Hematopoietic multipotent progenitor cell treated with erythropoietin and hydrocortisone succinate and interleukin-3 and kit ligand, for 4 days (in vitro differentiated cells): ENCODE measurements at regions not wholly inside any gene's neighbourhood (a gene's known extent, or its start where the extent isn't known, plus 50 kb on each side); places are given as distances from the start of the nearest gene placed in this dataset.

Experiments
- DNase-seq: peaks from one replicate; pipeline ENCODE4 v3.0.0-alpha.2; 2015

DNA sequence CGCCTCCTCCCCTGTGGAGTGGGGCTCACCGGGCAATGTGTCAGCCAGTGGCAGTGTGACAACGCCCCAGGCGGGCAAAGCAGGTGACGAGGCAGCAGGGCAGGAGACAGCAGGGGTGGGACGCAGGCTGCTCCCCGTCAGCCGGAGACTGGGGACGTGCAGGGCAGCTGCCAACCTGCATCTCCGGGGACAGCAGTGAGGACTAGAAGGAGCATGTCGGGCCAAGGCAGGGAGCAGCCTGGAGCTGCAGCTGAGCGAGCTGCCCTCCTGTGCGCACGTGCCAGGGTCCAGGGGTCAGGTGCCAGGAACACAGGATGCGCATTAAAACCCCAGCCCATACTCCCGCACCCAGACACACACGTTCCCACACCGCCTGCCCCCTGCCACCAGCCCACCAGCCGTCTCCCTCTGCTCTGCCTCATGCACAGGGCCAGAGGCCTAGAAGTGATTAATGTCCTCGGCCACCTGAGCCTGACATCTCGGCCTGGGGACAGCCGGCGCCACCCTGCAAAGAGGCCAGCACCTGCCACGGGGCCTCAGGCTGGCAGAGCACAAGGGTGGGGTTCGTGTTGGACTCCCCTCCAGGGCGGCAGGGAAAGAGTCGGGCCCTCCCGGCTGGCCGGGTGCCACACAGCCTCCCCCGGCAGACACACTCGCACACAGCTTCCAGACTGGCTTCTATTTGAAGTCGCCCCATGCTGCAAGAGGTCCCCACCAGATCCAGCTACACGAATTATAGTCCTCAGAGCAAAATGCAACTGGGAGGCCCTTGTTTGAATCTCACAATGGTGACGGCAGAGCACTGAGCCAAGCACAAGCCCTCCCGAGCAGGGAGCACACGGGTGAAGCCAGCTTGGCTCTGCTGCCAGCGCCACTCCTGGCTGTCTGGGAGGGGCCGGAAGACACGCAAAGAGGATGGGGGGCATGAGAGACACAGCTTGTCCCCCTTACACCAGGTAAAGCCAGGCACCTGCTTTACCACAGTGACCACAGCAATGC lies 90.4 kb downstream of the RBFOX3 start:
- DNase-seq: no peak

- DNase-seq: no peak
Measured at GRCh38 chr17:79519601-79520000, 91.2 kb downstream of the RBFOX3 start.

- DNase-seq: no peak
Measured at GRCh38 chr17:79518585-79519523, 92.0 kb downstream of the RBFOX3 start.

DNA sequence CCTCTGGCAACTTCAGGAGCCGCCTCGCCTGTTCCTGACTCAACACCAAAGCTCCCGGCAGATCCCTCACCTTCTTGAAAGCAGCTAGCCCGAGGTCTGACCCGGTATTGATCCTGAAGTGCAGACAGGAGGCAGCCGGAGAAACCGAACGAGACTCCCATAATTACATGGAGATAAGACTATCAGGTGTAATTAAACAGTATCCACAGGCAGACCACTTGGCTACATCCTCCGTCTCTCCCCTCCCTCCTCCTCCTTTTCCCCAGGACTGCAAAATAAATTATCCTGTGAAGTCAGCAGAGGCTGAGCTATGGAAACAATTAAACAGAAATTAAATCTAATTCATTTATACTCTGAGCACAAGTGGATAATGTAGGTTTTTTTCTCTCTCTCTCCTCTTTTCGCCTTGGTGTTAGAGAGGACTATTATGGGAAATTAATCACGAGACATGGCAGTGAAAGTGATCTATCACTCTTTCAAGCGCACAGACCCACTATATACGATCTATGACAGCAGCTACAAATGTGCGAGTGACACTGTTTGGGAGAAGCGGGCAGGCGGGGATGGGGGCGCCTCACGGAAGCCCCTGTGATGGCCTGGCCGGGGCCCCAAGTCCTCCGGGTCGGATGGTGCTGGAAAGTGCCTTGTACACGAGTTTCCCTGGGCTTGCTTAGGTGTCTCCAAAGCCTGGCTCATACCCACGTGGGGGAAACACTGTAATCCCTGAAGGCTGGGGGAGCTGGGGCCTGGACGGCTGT lies 92.8 kb downstream of the RBFOX3 start:
- no peak for DNase-seq

- no peak for DNase-seq
Measured at GRCh38 chr17:79515646-79516571, 94.9 kb downstream of the RBFOX3 start.

DNA sequence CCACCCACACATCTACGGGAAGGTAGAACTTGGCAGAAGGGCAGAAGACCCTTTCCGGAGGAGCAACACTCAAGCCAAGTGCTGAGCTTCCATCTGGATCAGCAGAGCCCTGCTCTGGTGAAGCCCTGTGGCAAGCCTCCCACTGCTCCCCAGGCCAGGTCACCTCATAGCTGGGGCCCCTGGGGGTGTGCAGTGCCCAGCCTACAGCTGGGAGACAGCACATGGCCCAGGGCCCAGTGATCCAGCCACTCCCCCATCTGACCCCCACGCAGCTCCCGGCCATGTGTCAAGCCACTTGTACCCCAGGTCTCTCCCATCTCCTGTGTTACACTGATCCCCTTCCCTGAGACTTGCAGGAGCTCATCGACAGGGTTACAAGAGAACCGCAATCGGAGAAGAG lies 95.7 kb downstream of the RBFOX3 start:
- DNase-seq: no peak

GRCh38 chr17:79513820-79514535 lies 96.9 kb downstream of the RBFOX3 start:
- DNase-seq: no peak

DNA sequence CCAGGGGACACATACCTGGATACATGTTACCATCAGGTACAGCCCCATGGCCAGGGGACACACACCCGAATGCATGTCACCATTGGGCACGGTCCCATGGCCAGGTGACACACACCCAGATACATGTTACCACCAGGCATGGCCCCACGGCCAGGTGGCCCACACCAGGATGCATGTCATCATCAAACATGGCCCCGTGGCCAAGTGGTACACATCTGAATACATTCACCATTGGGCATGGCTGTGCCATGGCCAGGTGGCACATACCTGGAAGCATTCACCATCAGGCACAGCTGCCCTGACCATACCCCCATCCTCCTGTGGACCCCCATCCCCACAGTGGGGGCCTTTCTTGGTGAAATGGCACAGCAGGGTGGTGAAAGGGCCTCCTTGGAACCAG lies 97.6 kb downstream of the RBFOX3 start:
- DNase-seq: no peak

GRCh38 chr17:79511471-79511870 lies 99.4 kb downstream of the RBFOX3 start:
- DNase-seq: no peak

DNA sequence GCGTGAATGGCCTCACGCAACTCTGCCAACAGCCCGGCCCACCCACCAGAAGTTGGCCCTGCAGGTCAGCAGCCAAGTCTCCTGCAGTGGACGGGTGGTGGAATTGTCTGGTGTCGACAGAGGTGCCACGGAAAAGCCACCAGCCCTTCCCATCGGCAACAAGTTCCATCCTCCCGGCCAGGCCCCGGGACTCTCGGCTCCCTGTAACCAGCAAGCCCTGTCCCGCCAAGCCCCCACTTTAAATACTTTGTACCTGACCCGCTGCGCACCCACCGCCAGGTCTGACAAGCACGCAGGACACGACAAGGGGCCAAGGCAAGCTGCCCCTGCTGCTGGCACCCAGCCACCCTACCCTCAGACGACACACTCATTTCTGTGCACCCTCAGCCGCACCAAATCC lies 100.8 kb downstream of the RBFOX3 start:
- DNase-seq: no peak

DNA sequence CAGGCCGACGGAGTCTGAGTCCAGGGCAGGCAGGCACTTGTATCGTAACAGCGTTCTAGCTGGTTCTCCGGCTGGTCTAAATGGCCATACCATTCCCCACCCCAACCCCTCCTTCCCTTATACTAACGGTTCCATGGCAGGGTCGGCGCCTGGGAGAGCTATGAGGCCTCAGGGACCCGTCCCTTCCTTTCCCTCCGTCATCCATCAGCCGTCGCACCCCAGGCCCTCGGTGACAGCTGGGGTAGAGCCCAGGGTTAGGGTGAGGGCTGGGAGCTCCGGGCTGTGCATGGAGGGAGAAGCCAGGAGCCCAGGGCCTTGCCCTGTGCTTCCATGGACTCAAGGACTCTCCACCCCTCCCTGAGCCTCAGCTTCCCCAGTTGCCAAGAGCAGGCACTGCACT lies 101.4 kb downstream of the RBFOX3 start:
- no peak for DNase-seq

GRCh38 chr17:79509008-79509407 lies 101.8 kb downstream of the RBFOX3 start:
- no peak for DNase-seq

DNA sequence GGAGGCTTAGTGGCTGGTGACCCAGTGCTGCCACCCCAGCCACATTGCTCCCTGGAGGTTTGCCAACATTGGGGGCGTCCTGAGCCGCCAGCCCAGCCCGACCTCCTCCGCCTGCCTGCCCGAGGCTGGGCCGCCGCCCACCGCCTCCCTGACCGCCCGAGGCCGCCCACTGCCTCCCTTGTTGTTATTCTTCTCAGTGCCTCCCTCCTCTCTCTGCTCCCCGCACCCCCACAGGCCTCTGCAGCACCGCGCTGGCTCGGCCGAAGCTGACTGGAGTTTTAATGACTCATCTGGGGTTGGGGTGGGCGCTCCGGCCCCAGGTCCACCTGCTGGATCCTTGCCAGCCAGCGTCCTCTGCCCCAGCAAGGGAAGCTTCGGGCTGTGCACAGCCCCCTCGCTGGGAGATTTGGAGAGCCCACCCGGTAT lies 102.5 kb downstream of the RBFOX3 start:
- no peak for DNase-seq

- no peak for DNase-seq
Measured at GRCh38 chr17:79506955-79507354, 103.9 kb downstream of the RBFOX3 start.

- DNase-seq: no peak
Measured at GRCh38 chr17:79506150-79506870, 104.5 kb downstream of the RBFOX3 start.

DNA sequence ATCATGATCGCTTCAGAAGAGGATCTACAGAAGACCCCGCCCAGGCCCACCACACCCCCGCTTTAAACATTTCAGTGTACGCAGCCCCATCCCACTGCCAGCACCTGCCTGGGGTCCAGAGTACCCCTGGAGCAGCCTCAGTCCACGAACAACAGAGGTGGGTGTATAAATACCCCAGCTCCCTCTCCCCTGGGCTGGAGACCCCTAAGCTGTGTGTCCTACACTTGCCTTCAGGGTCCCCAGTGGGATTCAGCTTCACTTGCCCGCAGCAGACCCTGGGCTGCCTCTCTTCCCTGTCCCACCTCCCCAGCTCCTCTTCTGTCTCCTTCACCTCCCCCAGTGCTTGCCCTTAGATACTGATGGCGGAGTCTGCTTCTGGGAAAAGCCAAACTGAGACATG lies 105.7 kb downstream of the RBFOX3 start:
- DNase-seq: no peak

DNA sequence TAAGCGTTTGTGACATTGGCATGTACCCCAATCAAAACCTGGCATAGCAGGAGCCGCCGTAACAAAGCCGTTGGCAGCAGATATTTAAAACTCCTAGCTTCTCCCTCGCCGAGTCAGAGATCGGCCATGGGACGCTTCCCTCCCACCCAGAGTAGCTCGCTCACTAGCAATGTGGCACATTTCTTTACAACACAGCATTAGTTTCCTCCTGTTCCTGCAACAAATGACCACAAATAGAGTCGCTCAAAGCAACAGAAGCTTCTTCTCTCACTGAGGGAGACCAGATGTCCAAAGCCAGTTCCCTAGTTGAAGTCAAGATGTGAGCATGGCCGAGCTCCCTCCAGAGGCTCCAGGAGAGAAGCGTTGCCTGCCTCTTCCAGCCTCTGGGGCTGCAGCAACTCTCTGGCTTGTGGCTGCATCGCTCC lies 106.7 kb downstream of the RBFOX3 start:
- DNase-seq: no peak

GRCh38 chr17:79503126-79503839 lies 107.6 kb downstream of the RBFOX3 start:
- no peak for DNase-seq

GRCh38 chr17:79501910-79502309 lies 108.9 kb downstream of the RBFOX3 start:
- no peak for DNase-seq
